Suppressor macrophage treated with lipopolysaccharide for 4 hours (primary cell): ENCODE measurements at regions not wholly inside any gene's neighbourhood (a gene's known extent, or its start where the extent isn't known, plus 50 kb on each side); places are given as distances from the start of the nearest gene placed in this dataset.
"Not testable (repeated sequence)": the region's sequence is repeated elsewhere in the genome, so short reads cannot be mapped to it uniquely, and the experiment has no call there.

Experiments used
- DNase-seq: peaks from one replicate; pipeline ENCODE4 v3.0.0-alpha.2; 2020

DNA sequence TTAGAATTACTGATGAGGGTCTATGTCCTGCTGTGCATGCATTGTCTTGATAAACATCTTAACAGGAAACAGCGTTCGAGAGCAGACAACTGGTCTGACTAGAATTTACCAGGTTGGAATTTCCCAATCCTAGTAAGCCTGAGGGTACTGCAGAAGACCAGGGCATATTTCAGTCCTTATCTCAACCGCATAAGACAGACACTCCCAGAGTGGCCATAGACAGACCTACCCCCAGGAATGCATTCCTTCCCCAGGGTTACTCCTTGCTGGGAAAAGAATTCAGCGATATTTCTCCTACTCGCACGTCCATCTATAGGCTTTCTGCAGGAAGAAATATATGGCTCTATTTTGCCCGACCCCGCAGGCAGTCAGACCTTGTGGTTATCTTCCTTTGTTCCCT lies 406.4 kb upstream of the CNTNAP5 start:
- DNase-seq: not testable (repeated sequence)

DNA sequence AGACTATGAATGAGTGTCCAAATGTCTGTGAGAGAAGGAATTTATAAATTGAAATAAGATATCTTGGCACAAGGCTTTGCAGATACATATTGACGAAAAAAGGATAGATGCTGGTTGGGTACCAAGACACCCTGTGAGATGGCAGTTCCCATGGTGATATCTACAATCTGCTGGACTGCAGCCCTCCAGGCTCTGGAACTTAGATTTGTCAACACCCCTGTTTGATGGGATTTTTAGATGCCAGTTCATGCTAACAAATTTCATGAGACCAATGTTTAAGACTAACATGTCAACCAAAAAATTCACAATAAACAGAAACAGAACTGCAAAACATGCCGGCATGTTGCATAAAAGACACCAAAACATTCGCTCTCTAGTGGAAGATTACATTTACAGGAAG lies 400.3 kb upstream of the CNTNAP5 start:
- DNase-seq: no peak

DNA sequence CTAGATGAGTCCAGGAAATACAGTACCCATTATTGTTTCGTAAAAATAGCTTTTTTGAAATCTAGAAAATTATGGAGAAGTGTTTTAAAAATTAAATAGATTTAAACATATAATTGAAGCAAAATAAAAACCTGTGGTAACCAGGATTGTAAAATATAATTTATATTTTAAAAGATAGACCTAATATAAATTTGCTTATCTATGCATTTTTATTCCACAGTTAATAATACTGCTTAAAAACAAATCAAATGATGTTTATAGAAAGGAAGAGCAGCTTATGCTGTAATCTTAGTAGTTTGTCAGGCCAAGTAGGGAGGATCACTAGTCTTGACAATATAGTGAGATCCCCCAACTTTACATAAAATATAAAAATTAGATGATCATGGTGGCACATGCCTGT lies 388.9 kb upstream of the CNTNAP5 start:
- no peak for DNase-seq

DNA sequence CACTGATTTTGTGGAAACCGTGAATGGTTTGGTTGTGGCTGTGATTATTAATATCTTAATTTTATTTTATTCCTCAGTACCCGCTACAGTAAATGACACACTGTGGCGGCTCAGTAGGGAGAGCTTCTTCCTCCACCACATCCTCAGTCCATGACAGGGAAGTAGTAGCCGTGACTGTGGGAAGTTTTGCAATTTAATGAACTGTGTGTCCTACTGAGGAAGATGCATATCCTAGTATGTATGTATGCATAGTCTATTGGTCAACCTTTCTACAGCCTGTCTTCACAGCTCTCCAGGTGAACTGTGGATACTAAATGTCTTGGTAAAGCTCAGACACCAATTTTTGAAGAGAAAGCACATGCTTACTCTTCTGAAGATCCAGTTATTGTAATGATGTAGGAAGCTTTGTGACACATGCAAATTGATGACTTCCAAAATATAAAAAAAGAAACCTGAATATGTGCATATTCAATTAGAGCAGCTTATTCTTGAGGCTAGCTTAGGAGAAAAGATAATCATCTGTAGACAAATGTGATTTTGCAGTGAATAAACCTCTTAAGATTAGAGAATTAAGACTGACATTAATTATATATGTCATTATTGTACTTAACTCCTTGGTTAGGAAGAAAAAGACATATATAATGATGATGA lies 384.3 kb upstream of the CNTNAP5 start:
- DNase-seq: no peak

DNA sequence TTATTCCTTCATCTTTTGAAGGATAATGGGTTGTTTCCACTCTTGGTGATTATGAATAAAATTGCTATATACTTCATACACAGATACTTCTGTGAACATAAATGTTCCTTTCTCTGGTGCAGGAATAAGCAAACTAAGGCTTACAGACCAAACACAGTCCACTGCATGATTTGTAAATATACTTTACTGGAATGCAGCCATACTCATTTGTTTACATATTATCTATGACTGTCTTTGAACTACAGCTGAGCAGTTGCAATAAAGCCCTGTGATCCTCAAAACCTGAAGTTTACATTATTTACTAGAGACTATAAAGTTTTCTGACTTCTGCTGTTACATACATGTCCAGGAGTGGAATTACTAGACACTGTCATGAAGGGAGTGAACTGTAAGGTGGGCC lies 381.0 kb upstream of the CNTNAP5 start:
- no peak for DNase-seq

DNA sequence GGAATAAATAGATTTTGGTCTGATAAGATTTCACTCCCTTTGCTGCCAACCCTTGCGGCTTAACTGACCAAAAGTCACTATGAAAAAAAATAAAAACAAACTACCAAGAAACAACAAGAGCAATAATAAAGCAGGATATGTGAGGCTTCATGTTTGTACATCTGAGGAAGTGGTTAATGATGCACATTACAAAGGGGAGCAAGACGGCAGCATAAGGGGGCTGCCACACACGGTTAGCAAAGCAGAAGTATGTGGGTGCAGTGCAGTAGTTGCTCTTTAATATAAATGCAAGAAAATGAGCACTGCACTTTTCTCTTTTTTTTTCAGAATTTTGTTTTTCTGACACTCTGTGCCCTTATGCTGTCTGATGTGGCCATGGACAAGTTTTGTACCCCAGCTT lies 377.1 kb upstream of the CNTNAP5 start:
- DNase-seq: no peak

DNA sequence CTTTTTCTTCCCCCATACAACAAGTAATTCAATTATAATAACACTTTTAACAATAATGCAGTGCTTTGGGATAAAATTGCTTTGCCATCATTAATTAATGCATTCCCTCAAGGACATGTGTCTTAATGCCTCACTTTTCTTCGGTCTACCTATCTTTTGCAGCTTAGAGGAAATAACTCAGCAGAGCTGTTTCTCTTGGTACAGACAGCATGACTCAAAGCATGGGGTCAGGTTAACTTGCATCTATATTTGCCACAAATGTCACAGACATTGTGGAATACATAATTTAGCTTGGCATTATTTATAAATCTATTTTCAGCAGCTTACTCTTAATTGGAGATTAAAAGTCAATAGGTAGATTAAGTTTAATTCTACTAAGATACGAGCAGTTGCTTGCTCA lies 376.1 kb upstream of the CNTNAP5 start:
- DNase-seq: no peak

DNA sequence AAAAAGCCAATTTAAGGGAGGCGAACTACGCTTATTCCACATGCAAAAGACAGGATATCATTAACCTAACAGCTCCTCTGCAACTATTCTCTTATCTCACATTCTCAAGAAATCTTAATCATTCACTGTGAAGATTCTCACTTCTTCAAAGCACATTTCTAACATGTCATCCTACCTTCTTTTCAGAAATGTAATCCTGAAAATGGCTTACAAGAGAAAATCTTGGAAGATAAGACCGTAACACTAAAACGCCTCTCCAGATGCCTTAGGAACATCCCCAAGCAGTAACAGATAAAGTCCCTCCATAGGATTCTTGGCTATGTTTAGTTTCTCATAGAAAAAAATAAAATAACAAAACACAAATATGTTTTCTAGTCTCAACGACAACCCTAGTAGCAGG lies 373.9 kb upstream of the CNTNAP5 start:
- DNase-seq: no peak

DNA sequence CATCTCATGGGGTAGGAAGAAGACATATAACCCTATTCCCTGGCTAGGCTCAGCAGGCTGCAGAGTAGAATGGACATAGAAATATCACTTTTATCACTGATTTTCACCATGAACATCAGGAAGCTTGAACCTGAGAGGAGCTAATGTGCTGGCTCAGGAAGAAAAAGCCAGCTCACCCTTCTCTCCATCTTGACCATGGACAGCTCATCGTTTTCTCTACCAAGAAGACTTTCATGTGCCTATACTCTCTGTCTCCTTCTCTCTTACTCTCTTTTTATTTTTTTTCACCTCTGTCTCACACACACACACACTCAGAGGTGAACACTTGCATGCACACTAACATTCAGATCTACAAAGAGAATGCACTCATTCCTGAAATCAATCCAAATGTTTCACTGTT lies 372.8 kb upstream of the CNTNAP5 start:
- no peak for DNase-seq

DNA sequence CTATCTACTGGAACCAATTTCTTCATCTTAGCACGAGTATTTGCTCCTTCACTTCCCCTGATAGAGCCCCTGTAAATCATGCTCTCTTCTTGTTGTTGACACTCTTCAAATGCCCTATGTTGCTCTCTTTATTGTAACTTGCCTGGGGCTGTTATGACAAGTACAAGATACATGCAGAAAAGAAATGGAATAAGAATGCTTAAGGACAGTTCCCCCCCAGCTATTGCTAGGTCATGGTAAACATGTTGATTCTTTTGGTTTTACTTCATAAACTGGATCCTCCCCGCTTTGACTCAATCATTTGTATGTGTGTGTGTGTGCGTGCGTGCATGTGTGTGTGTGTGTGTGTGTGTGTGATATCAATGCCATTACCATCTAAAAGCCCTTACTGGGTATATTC lies 368.5 kb upstream of the CNTNAP5 start:
- DNase-seq: no peak

DNA sequence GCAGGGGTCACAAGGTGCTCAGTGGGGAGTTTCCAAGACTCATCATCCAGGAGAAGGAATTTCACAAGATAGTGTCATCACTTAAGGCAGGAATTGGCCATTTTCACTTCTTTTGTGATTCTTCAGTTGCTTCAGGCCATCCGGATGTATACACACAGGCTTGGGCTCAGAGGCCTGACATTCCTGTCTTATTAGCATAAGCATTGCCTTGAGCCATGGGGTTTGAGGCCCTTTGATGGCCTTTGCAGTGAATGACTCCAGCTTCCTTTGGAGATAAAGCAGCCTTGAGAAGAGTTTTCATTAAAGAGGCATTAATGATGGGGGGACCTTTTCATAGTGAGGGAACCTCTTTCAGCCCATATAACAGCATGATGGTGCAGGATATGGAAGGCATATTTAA lies 366.0 kb upstream of the CNTNAP5 start:
- no peak for DNase-seq

DNA sequence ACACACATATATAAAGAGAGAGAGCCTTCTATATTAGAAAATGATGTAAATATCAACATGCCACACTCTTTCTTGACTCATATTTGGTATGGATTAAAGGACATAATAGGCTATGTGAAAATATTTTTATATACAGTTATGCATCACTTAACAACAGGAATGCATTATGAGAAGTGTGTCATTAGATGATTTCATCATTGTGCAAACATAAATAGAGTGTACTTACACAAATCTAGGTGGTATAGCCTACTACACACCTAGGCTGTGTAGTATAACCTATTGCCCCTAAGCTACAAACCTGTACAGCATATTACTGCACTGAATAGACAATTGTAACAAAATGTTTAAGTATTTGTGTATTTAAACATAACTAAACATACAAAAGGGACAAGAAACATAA lies 354.8 kb upstream of the CNTNAP5 start:
- DNase-seq: no peak

DNA sequence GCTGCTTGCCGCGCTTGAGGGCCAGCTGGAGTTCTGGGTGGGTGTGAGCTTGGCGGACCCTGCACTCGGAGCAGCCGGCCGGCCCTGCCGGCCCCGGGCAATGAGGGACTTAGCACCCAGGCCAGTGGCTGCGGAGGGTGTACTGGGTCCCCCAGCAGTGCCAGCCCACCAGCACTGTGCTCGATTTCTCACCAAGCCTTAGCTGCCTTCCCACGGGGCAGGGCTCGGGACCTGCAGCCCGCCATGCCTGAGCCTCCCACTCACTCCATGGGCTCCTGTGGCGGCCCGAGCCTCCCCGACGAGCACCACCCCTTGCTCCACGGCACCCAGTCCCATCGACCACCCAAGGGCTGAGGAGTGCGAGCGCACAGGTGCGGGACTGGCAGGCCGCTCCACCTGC lies 341.3 kb upstream of the CNTNAP5 start:
- DNase-seq: not testable (repeated sequence)

DNA sequence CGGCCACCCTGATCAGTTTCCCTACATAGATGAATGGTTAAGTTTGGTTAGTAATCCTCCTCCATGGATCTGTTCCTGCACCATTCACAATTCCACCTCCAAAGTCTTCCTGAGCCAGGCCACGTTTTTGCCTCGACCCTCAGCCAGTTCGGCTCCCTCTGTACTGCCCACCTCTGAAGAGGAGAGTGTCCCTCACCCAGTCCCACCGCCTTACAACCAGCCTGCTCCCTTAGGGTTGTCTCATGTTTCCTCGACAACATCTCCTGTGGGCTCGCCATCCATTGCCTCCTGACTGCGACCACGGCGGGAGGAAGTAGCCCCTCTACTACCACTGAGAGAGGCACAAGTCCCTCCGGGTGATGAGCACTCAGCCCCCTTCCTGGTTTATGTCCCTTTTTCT lies 338.0 kb upstream of the CNTNAP5 start:
- no peak for DNase-seq

DNA sequence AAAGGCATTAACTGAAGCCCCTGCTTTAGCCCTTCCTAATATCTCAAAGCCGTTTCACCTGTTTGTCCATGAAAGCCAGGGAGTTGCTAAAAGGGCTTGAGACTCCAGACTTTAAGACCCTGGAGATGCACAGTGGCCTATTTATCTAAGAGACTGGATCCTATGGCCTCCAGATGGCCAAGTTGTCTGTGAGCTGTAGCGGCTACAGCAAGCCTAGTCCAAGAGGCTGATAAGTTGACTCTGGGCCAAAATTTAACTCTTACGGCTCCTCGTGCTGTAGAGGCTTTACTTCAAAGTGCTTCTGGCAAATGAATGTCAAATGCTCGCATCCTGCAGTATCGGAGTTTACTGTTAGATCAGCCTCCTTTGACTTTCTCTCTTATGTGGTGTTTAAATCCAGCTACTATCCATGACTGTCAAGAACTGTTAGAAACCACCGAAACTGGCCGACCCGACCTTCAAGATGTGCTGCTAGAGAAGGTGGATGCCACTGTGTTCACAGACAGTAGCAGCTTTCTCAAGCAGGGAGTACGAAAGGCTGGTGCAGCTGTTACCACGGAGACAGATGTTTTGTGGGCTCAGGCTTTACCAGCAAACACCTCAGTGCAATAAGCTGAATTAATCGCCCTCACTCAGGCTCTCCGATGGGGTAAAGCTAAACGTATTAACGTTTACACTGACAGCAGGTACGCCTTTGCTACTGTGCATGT lies 336.7 kb upstream of the CNTNAP5 start:
- DNase-seq: no peak

DNA sequence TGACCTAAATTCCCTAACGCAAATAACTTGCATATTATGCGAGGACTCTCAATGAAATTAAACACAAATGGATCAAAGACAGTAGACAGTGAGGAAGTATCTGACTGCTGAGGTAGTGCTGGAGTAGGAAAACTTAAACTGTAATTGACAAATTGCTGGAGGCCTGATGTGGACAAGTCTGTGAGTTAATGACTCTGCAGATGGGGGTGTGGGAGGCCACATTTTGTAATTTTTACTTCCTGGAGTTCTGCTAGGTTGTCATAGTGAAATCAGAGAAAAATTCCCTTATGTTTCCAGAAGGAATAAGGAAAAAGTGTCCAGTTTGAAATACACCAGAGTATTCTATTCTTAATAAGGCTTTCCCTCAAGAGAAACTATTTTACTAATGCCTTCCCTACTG lies 333.0 kb upstream of the CNTNAP5 start:
- peak; percentile 32 for DNase-seq

DNA sequence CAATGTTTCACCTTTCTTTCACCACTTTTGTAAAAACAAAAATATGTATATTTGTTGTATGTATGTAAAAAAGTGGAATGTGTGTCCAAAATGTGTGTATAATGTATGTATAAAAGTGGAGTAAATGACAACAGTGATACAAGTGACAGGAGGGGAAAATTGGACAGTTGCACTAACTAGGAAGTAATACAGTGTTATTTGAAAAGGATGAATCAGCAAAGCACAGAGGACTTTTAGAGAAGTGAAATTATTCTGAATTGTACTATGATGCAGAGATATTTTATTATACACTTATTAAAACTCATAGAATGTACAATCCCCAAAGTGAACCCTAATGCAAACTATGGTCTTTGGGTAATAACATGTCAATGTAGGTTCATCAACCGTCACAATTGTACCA lies 331.3 kb upstream of the CNTNAP5 start:
- peak; percentile 54 for DNase-seq

DNA sequence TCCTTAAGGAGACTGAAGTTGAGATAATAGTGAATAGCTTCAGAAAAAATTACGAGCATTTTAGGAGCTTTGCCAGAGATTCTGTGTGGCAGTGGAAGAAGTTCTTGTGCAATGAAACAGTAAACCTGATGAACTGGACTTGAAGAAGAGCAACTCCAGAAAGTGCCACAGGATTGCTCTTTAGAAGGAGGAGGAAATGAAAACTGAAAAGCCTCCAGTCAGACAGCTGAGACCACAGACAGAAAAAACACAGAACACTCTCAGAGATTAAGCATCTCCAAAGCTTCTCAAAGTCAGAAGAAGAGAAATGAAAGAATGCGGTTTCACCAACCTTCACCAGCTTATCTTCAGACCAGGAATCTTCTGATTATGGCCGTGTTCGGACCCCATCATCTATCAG lies 329.7 kb upstream of the CNTNAP5 start:
- no peak for DNase-seq

DNA sequence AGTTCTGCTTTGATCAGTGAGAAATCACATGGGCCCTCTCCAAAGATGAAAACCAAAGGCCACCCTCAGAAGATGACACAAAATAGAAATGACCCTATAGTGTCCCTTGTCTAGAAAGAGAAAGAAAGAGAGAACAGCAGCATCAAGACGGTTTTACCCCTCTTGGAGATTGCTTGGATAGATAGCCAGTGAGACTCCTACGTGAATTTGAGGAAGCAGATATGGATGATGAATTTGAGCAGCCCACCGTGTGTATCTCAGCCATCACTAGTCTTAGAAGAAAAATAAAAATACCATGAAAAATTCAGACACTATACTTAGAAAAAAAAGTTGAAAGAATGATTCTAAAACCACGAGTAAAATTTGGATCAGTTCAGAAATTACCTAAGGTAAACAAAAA lies 329.1 kb upstream of the CNTNAP5 start:
- DNase-seq: peak; percentile 10

DNA sequence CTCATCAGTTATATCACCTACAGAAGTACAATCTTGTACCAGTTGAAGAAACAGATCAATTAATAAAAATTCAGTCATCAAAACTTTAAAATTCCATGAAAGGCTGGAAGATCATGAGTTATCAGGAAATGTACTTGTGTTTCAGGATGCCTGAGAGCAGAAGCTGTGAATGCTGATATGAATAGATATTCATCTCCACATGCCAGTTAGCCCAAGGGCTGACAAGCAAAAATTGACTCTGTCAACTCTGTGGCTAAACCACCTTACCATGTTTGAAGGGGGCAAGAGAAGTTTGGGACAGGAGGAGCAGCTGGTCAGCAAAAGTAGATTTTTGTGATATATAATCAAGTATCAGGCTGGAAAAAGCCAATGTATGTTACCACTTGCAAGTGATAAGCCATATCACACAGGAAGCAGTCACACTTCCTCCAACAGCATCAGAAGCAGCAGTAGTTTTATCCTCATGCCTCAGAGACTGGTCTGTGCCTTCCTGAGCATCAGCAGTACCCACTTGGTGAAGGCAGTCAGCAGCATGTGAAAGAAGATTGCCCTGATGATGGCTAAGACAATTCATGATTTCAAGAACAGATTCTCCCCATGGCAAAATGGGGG lies 328.2 kb upstream of the CNTNAP5 start:
- DNase-seq: no peak

DNA sequence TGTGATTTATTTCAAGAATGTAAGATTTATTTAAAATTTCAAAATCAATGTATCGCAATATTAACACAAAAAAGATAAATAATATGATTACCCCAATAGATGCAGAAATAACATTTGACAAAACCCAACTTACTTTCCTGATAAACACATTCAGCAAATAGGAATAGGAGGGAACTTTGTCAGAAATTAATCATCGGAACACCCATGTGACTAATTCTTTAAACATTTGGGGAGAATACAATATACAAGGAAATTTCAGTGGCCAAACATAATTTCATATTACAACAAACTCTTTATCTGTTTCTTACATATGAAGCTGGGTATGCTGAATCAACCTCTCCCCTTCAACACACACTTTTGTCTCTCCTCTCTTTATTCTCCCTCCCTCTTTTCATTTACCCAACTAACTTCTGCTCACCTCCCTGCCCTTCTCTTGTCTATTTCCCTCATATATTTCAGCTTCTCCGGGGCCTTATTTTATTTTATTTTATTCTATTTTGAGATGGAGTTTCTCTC lies 309.6 kb upstream of the CNTNAP5 start:
- DNase-seq: no peak

DNA sequence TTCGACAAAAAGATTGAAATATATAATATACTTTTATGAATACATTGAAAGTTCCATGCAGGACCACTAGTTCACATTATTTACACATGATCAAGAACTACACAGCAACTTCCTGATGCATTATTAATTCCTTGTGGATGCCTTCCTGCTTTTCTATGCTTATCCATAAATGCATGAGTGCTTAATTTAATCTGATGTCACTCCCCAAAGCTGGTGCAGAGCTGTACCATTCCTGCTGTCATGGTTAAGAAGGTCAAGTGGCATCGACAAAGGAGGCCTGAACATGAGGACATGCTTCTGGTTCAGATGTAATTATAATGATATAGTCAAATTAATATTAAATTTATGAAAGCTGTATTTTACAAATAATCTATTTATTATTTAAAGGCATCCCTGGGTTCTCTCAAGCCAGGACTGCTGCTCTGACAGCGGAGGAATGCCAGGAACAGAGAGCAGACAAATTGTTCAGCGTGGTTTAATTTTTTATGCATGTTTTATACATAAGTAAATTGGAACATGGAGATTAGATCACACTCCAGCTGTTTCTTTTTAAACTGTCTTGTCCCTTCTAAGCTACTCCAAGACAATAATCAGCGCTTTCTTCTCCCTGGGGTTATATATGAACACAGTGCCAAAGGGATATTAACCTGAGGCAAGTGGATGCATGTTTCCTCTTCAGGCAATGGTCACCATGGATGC lies 307.3 kb upstream of the CNTNAP5 start:
- no peak for DNase-seq

DNA sequence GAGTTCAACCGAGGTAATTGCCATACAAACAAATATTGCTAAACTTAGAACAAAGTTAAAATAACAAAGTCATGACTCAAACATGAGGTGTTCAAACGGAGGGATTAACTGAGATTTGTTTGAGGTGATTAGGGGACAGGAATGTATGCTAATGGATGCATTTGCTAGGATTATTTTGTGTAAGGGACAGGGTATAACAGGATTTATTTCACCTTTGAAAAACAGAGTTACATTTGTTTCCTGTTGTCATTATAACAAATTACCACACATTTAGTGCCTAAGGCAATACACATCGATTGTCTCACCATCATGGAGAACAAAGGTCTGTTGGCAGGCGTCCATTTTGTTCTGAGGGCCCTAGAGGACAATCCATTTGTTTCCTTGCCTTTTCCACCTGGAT lies 304.3 kb upstream of the CNTNAP5 start:
- DNase-seq: no peak

DNA sequence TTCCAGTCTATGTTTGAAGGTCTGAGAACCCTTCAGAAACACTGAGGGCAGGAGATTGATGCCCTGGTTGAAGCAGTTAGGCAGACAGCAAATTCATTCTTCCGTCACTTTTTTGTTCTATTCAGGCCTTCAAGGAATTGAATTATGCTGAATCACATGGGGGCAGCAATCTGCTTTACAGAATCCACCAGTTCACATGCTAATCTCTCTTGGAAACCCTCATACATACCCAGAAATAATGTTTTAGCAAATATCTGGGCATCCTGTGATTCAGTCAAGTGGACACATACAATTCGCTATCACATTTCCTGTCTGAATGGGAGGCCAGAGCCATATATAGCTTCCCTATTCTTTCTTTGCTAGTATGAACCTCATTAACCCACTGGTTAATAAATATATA lies 301.4 kb upstream of the CNTNAP5 start:
- no peak for DNase-seq
